PFSK-1 (cell line): ENCODE measurements at regions not wholly inside any gene's neighbourhood (a gene's known extent, or its start where the extent isn't known, plus 50 kb on each side); places are given as distances from the start of the nearest gene placed in this dataset.

ENCODE experiments used
- FOXP2 ChIP-seq: optimal IDR thresholded peaks from 2 replicates; pipeline ENCODE3; 2011; ENCODE audit warnings: borderline replicate concordance, control low read depth, inconsistent platforms; ENCODE audit not compliant: insufficient read depth; ENCODE audit errors: extremely low read length, extremely low read depth
- POLR2AphosphoS5 ChIP-seq: IDR thresholded peaks from 2 replicates; pipeline ENCODE4 v1.6.1; 2012; ENCODE audit warnings: low read depth, mild to moderate bottlenecking, control low read depth, low read length, moderate library complexity
- REST ChIP-seq, 2 experiments: IDR thresholded peaks; 2 replicates each; pipeline versions ENCODE4 v1.6.1 to v1.8.0; 2011 to 2012; ENCODE audit warnings: low read depth in 2 of 2, low read length in 2 of 2, control low read depth in 1 of 2, inconsistent platforms in 1 of 2, mild to moderate bottlenecking in 1 of 2, moderate library complexity in 1 of 2; ENCODE audit not compliant: insufficient read depth in 1 of 2
- SIN3A ChIP-seq: IDR thresholded peaks from 2 replicates; pipeline ENCODE4 v1.6.1; 2012; ENCODE audit warnings: mild to moderate bottlenecking, low read length, moderate library complexity, borderline replicate concordance; ENCODE audit not compliant: insufficient read depth
- TAF1 ChIP-seq: IDR thresholded peaks from 2 replicates; pipeline ENCODE4 v1.6.1; 2012; ENCODE audit warnings: low read length, control low read depth, borderline replicate concordance; ENCODE audit not compliant: insufficient read depth

- TF ChIP-seq SIN3A: no peak
- TF ChIP-seq REST (IDR thresholded peaks at IDR 0.05; ENCODE audit: insufficient read depth in 1 of 2, low read depth in 2 of 2, low read length in 2 of 2): no peak
- TF ChIP-seq TAF1: no peak
- no peak for TF ChIP-seq POLR2AphosphoS5
- TF ChIP-seq FOXP2: no peak
Observed at GRCh38 chr13:50219743-50220142, 204.5 kb downstream of the KCNRG start.
